ENCODE measurements at regions not wholly inside any gene's neighbourhood (a gene's known extent, or its start where the extent isn't known, plus 50 kb on each side); places are given as distances from the start of the nearest gene placed in this dataset.
"Not testable (repeated sequence)": the region's sequence is repeated elsewhere in the genome, so short reads cannot be mapped to it uniquely, and the experiment has no call there.

DNA sequence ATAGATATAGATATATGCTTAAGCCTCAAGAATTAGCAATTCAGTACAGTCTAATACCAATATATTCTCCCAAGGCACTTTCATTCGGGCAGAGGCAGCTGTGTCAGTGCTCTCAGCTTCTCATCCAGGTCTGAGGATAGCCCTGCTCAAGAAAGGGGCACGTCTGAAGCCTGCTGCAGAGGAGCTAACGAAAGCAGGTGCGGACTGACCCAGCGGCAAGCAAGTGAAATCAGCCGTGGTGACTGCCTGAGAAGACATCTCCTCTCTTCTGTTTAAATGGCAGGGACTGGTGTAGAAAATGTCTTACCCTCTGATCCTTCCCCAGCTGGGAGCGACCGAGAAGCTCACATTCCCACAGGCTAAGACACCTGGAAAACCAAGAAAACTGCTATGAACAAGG, 468.6 kb downstream of the BRD1 start:
- DNase-seq = no peak

- DNase-seq = no peak
Observed at GRCh38 chr22:49357661-49358440, 469.8 kb downstream of the BRD1 start.

GRCh38 chr22:49356428-49356827, 471.2 kb downstream of the BRD1 start:
- DNase-seq = no peak

DNA sequence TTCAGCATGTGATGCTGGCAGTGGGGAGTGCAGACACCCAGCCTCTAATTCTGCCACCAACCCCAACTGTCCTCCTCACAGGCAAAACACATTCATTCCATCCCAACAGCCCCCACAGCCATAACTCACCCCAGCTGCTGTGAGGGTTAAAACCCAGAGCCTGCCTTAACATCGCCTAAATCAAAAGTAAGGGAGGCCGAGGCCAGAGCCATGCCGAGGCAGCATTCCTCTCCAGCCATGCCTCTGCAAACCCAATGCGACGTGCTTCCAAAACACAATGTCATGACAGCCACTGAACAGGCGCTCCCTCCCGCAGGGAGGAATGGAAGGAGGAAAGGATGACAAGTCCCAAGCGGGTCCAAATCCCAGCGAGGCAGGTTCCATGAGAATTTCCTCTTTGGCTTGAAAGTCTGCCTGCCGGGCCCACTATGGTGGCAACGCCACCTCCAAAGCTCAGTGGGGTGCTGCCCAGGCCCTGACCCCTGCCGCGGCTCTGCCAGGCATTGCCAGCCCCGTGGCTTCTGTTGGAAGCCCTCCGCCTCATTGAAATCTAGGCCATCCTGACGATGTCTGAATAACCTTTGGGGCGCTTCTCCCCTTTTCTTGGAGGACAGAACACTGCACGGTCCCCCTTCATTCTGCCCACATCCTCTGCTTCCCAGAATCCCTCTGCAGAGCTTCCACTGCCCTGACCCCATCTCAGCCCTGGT, 472.3 kb downstream of the BRD1 start:
- DNase-seq = no peak

DNA sequence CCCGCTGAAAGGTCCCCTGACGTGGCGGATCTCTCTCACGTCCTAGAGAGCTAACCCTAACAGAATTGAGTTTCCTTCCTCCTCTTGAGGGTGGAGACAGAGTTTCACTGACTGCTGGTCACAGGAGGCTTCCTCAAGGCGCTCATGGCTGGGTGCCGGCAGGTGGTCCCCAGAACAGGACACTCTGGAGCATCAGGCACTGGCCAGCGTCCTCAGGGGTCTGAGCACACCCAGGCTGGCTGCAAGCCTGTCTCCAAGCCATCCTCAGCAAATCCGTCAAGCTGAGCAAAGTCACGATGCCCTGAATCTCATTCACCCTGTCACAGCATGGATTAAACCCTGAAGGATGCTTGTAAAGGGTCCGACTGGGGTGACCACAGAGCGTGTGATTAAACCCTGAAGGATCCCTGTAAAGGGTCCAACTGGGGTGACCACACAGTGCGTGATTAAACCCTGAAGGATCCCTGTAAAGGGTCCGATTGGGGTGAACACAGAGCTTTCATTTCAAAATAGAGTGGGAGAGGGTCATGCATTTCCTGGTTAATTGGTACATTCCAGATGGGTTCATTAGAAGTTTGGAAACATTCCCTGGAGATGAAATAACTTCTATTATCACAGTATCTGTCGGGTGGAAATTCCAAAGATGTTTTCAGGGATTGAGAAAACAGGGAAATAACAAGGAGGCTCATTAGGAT, 473.0 kb downstream of the BRD1 start:
- no peak for DNase-seq

- no peak for DNase-seq
Observed at GRCh38 chr22:49353235-49353634, 474.4 kb downstream of the BRD1 start.

GRCh38 chr22:49352361-49353169, 475.1 kb downstream of the BRD1 start:
- DNase-seq = no peak

DNA sequence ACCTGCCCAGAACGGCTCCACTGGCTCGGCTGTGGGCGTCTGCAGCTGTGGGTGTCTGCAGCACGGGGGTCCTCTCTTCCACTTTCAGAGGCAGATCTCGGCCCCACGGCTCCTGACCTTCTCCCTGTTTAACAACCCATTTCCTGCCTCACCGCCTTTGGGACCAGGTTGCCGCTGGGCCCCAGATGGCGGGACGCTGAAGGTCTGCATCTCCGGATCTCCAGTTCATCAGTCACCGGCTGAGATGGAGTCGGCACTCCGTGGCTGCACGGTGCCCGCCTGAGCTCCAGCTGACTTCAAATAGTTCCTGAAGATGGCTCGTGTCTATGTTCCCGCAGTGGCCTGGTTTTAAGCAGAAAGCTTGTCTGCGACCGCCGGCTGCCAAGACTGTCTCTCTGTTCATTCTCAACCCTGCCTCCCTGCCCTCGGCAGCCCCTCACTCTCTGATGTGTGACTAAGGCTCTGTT, 475.9 kb downstream of the BRD1 start:
- DNase-seq = no peak

- DNase-seq = no peak
Observed at GRCh38 chr22:49350441-49351121, 477.1 kb downstream of the BRD1 start.

- DNase-seq = no peak
Observed at GRCh38 chr22:49349841-49350381, 477.8 kb downstream of the BRD1 start.

DNA sequence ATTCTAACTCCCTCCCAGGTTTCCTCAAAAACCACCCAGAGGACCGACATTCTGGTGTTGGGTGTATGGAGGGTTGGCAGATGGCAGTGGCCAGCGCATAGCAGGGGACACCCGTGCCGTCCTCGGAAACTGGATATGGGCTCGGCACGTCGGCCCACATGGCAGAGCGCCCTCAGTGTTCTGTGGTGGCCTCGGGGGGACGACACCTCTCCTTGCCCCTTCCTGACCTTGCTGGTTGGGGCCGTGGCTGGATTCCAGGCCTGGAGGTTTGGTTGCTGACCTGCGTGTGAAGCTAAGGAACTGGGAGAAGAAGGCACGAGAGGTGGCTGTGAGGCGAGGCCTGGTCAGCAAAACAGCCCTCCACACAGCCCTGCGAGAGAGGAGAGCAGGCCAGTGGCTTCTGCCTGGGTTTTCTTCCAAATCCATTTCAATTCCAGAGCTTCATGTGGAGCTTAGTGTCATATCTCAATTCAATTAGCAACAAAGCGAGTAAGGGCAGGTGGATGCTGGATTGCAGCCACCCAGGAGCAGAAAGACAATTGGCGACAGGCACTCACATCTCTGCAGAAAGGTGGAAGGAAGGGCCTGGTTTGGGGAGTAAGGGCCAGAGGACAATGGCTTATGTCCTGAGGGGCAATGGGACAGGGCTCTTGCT, 478.4 kb downstream of the BRD1 start:
- DNase-seq = no peak

DNA sequence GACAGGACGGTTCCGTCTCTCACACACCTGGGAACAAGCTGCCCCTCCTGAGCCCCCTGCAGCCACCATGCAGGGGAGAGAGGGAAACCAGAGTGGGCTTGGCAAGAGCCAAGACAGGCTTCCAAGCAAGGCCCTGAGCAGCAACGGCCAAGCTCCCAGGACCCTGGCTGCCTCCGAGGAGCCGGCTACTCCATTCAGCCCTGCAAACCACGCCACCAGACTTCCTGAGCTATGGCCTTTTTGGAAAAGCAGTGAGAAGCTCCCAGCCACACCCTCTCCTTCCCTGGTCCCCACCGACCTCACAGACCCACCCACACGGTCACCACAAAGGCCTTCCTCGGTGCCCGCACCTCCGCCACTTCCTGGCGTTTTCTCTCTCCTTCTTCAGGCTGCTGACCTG, 479.0 kb downstream of the BRD1 start:
- no peak for DNase-seq

DNA sequence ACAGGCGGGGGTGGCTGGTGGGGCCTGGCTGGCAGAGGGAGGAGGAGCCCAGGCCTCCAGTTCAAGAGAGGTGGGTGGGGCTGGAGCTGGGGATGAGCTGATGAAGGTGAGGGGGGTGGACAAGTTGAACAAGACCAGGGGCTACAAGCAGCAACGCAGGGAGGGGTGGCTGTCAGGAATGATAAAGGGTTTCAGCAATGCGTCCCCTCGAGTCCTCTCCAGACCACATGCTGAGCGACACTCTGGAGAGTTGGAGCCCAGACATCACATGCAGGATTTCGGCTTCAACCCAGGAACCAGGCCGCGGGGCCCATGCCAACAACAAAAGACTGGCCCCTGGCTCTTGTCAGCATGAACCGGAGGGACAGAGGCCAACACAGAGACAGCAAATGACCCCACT, 480.3 kb downstream of the BRD1 start:
- DNase-seq = no peak

- no peak for DNase-seq
Observed at GRCh38 chr22:49345896-49346295, 481.8 kb downstream of the BRD1 start.

GRCh38 chr22:49344656-49345055, 483.0 kb downstream of the BRD1 start:
- no peak for DNase-seq

DNA sequence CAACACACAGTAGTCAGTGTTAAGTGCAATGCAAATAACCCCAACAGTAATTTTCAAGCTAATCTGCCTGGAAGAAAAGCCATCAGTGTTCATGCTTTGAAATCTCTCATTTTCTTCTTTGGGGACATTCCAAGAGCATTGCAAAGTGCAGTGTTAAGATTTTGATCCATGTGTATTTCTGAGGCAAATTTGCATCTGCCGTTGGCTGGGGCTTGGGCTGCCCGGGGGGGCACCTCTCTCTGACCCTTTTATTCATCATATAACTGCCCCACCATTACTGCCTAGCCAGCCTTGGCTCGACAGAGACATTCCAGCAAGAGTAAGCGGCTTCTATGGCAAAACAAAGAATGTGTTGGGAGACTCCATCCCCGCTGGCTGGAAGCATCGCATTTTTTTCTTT, 483.5 kb downstream of the BRD1 start:
- DNase-seq = no peak

GRCh38 chr22:49340406-49340805, 487.3 kb downstream of the BRD1 start:
- DNase-seq = no peak

- not testable (repeated sequence) for DNase-seq
Observed at GRCh38 chr22:49336483-49336882, 491.2 kb downstream of the BRD1 start.

- DNase-seq = no peak
Observed at GRCh38 chr22:49334976-49335375, 492.7 kb downstream of the BRD1 start.

DNA sequence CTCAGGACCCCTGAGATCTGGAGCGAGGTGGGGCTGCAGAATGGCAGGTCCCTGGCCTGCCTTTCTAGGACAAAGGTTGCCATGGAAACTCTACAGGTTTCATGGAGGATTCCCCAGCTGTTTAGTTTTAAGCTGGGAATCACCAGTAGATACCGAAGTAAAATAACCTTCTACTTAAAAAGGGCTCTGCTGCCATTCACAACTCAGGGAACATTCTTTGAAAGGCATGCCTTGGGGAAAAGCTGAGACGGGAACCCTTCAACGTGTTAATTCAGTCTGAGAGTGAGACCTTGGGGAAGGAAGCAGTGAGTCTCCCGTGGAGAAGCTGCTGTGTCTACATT, 493.3 kb downstream of the BRD1 start:
- DNase-seq = no peak

DNA sequence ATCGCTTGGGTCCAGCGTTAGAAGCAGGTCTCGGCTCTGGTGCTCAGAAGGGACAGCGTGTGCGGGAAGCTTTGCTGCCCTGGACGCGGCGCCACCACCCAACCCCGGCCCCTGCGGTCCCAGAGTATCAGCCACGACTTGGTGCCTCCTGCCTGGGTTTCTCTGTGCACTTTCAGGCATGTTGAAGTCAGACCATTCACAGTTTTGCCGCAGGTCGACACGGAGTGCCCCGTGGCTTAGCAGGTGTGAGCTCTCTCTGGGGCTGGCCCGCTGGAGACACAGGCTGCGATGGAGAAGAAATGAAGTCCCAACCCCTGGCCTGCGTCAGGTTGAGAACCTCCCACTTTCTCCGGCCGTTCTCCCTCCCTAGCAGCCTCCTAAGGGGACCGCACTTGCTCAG, 494.5 kb downstream of the BRD1 start:
- no peak for DNase-seq

DNA sequence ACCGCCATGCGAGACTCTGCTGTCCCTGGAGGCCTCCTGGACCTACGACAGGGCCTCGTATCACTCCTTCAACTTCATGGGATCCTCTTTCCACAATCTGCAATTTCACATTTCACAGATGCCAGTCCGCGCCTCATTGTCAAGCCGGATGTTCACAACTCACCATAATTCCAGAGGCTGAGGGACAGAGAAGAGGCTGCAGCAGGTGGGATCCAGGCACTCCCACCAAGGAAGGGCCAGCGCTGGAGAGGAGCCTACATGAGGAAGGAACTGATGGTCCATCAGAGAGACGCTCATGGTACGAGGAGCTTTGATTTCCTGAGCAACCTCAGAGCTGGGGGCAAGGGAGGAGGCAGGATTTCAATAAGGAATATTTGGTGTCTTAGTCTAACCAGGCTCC, 495.0 kb downstream of the BRD1 start:
- DNase-seq = no peak
